HG03060 (cell line): ENCODE measurements at regions not wholly inside any gene's neighbourhood (a gene's known extent, or its start where the extent isn't known, plus 50 kb on each side); places are given as distances from the start of the nearest gene placed in this dataset.

Source experiments
- ATAC-seq: cut with Tn5 transposase; IDR thresholded peaks from one replicate; pipeline ENCODE4 v1.9.1; 2021; ENCODE audit warnings: low read depth, moderate number of reproducible peaks; ENCODE audit not compliant: unreplicated experiment

DNA sequence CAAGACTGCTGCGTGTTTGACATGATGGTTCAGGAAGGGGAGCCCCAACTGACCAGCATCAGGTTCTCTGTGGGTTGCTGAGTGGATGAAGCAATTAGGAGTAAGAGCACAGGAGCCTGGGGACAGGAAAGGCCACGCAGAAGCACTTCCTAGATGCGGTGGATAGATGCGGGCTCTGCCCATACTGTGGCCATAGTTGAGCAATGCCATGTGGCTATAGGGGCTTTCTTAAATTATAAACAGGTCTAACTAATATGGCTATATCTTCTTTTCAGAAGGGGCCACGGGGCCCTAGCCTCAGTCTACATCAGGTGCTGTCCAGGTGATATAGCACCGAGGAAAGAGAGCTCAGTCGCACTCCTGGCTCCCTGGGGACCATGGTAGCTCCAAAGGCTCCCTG lies 198.6 kb downstream of the GADD45G start:
- no peak for ATAC-seq

DNA sequence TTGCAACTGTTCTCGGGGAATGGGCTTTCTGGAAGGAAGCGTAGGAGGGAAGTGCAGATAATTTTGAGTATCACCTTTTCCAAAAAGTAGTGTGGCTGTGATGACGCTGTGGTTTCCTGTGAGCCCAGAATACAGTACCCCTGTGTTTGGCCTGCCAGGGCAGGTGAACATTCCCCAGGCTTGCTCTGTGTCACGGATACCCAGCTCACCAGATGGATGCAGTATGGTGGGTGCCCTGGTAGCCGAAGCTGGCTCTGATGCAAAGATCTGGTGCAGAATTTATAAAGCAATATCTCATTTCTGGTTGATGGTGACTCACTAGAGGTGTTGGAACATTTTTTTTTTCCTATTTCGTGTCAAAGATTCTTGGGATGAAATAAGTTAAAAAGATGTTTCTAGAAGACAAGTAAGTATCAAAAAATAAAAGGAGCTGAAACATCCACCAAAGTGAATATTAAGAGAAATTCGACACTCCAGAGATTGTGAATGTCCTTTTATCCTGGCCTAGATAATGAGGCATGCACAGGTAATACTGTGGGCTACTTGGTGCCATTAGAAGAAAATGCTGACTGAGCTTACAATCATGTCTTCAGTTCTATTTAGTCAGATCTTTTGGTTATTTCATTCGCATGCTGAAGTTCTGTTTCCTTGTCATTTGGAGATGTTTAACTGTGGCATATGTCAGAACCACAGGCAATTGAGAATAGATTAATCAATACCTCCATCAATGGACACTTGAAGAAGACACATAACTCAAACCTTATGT lies 200.1 kb downstream of the GADD45G start:
- no peak for ATAC-seq

DNA sequence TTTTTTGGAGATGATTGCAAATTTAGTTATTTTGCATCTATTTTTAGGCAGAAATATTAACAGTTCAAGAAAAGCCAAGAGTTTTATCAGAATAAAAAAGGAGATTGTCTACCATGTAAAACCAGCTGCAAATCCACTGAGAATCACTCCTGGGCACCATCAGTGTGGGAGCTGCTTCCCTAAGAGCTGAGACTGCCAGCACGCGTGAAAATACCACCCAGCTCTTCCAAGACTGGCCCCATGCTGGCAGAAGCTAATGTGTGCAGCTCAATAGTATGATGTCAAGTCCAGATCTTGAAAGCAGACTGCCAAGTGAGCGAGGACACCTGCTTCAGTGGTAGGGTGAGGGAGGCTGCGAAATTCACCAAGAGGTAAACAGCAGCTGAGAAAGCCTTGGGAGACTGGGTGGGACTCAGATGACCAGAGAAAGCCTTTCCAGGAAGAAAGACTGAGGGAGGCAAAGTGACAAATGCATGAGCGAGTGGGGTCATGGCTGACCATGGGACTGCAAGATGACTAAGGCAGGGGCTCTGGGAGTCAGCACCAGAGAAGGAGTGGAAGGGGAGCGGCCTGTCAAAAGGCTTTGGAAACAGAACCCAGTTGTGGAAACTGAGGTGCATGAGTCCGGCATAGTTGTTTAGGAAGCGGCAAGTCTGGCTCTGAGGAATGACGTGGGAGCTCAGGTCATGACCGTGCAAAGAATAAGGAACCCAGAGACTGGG lies 200.9 kb downstream of the GADD45G start:
- no peak for ATAC-seq

DNA sequence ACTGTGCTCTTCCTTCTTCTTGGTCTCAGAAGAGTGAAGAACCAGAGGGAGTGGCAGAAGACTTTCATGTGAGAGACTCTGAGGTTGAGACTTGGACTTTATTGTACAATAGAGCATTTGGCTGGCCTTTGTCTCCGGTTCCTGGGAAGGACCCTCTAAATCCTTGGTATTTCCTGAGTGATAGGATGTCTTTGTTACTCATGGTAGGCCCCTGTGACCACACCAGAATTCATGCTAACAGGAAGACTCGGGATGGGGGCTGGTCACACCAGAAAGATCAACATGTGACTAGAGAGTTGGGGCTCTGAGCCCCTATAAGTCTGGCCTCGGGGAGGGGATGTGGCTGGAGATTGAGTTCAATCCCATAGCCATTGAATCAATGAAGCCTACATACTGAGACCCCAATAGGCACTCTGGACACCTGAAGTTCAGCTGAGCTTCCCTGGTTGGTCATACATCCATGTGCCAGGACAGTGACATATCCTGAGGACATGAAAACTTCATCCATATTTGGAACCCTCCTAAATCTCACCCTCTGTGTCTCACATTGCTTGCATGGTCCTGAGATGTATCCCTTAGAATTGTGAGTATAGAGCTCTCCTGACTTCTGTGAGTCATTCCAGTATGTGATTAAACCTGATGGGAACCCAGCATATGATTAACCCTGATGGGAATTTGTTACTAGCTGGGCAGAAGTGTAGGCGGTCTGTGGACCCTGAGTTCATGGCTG lies 201.7 kb downstream of the GADD45G start:
- no peak for ATAC-seq

DNA sequence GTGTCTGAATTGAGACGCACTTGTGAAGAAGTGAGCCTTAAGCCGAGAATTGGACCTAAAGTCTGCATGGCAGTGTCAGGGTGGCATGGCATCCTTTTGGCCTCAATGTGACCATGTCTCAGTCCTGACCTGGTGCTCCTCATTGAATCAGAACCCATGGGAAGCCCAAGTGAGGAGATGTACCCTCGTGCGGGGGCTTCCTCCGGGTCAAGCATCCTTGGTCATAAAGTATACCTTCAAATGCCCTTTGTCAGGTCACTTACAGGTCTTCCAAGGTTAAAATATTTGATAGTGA lies 202.2 kb downstream of the GADD45G start:
- ATAC-seq, result no peak

DNA sequence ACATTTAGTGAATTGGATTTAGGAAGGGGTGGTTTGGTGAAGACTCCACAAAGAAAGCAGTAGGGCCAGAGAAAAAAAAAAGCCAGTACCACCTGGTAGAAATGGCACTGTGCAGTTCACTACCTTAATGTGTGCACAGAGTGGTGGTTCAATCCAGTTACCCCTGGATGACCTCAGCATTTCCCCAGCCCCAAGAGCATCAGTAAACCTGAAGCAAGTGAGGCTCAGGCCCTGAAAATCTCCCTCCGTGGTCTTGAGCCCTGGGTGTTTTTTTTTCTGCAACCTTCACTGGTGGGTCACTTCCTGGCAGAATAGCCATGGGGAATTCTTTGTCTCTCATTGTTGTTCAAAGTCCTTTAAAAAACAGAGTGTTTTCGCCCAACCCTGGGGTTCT lies 202.9 kb downstream of the GADD45G start:
- no peak for ATAC-seq

DNA sequence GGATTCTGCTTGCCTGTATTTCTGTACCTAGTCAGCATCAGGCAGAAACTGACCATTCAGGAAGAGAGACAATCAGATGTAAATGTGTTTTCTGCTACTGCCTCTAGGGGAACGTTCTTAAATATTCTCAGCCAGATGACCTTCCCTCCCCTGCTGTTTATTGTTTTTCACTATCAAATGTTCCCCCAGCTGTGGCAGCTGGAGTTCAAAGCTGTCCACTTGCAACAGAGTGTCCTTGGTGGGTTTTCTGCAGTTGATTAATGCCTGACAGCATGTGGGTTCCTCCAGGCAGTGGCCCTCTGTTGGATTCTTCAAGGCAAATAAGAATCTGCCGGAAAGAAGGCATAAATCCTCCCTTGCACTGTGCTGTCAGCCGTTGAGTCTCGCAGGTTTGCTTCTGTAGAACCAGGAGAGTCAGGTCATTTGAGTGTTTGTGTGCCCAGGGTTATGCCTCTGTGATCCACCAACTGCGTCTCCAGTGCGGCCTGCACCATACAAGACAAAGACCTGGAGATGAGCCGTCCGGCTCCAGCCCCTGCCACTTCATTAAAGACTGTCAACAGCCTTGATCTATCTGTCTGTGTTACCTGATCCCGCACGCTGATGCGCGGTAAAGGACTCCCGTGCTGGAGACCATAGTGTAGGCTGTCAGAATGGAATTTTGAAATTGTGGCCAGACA lies 203.4 kb downstream of the GADD45G start:
- no peak for ATAC-seq

DNA sequence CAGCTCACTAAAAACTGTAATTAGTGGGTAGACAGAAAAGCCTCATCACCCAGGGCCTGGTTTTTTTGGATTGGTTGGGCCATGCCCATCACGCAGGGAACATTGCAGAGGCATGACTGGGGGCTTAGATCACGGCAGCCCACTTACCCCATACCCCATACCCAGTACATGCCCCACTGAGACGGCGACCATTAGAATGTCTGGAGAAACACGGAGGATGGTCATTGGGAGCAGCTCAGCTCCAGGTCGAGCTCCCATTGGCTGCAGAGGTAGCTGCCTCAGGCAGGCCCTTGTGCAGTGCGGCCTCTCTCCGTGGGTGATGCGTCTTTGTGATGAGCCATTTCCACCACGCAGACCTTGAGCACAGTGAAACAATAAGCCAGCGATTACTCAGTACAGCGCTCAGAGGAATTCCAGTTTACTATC lies 204.0 kb downstream of the GADD45G start:
- ATAC-seq, result no peak

DNA sequence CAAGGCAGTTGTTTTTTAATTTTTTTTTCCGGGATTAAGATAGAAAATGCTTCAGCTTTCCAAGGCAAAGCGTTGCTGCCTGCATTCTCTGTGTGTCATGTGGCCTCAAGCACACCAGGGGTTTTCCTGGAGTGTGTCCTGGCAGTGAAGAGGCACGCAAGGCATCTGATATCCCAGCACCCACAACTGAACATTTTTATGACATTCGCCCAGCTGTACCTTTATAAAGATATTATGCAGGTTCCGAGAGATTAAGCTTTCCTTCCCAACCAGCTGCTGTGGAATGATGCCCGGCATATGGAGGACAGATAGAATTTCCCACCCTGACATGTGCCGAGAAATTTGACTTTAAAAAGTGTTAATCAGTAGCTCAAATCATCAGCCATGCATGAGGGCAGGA lies 205.6 kb downstream of the GADD45G start:
- ATAC-seq, result no peak

DNA sequence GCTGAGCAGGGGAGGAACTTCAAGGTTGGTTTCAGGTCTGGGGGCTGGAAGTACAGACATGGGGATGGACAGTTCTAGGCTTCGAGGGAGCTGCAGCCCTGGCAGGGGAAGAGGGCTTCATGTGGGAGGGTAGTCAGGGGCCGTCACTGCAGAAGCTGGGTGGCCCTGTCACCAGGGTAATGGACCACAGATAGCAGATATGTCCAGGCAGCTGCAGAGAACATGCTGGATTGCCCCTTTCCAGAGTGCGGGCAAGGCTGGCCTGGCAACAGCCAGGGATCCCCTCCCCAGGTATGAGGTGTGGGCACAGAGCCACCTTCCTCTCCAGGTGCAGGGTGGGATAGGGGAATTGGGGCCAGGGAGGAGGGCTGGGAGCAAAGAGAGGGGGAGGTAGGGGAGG lies 206.5 kb downstream of the GADD45G start:
- ATAC-seq, result no peak

DNA sequence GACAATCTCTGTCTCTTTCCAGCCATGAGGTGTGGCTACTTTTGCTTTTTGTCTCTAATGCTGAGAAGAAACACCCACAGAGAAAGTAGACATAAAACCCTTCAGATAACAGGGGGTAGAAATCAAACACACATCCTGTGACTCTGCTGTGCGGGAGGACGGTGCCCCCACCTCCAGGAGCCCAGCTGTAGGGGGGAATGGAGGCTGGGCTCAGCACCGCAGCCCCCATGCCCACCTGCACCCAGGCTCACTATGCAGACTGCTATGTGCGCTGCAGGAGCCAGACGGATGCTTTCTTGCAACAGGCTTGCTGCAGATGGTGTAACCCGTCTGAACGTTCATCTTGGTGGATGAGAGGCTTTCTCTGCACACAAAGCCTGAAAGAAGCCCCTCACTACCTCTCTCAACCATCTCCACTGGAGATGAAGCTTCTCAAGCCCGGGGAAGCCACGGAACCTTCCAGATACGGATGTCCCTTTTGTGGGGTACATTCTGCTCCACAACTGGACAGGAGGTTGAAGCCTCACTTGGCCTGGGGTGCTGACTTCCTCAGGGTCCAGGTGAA lies 207.2 kb downstream of the GADD45G start:
- ATAC-seq, result no peak

DNA sequence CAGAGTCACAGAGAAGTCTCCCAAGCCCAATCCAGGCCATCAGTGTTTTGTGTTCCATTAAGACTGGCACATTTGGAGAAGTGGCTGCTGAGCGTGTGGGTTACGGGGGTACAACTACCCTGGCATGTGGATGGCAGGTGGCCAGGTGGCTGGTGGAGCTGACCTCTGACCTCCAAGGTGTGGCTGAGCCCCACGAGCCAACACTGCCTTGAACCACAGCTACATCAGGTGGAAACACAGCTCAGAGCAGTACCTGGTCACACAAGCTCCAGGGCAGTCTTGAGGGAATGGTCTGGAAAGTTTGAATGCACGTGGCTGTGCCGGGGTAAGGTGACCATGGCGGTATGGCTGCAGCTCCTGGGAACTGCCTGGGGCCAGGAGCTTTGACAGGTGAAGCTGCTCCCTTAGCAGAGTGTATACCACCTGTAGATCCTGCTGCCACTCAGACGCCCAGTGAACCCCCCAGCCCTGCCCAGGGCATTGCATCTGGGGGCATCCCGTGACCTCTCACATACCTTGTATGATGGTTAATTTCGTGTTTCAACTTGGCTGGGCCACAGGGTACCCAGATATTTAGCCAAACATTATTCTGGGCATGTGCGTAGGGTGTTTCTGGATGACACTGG lies 207.9 kb downstream of the GADD45G start:
- ATAC-seq, result no peak

DNA sequence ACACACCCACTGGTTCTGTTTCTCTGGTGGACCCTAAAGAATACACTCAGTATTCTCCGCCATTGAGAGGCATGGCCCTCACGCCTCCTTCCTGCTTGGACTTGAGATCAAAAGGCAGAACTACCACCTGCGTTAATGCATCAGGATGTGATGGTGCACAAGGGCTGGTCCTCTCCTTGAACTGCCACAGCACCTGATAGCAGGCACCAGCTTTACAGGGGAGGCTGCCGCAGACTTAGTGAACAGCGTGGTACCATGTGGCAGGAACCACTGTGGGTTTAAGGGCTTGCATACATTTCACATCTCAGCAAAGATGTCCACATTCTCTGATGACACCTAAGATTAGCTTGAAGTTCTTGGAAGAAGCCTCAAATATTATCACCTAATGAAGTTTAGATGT lies 208.7 kb downstream of the GADD45G start:
- no peak for ATAC-seq

DNA sequence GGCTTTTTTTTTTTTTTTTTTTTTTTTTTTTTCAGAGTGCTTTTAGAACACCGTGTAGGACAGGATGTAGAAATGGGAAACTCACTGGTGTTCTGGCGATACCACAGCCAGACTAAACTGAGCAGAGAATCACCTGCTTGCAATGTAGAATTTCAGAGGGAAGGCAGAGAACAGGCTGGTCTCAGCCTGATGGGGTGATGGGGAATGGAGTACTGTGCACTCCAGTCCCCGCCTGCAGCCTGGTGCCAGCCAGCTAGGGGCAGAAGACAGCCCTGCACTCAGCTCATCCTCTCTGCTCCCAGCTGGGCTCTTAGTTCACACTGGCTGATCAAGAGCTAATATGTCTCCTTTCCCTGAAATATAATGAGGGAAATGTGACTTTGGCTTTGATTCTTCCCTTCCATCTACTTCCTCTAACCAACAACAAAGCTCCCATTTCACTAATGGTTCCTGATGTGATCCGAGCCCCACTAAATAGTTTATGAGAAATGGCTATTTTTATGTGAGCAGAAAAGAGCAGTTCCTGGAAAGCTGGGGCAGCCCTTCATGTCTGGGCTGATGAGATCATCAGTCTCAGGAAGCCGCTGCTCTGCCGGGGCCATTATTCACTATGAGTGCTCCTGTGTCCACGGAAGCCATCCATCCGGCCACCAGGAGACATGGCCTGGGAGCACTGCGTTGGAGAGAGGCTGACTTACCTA lies 209.7 kb downstream of the GADD45G start:
- no peak for ATAC-seq

DNA sequence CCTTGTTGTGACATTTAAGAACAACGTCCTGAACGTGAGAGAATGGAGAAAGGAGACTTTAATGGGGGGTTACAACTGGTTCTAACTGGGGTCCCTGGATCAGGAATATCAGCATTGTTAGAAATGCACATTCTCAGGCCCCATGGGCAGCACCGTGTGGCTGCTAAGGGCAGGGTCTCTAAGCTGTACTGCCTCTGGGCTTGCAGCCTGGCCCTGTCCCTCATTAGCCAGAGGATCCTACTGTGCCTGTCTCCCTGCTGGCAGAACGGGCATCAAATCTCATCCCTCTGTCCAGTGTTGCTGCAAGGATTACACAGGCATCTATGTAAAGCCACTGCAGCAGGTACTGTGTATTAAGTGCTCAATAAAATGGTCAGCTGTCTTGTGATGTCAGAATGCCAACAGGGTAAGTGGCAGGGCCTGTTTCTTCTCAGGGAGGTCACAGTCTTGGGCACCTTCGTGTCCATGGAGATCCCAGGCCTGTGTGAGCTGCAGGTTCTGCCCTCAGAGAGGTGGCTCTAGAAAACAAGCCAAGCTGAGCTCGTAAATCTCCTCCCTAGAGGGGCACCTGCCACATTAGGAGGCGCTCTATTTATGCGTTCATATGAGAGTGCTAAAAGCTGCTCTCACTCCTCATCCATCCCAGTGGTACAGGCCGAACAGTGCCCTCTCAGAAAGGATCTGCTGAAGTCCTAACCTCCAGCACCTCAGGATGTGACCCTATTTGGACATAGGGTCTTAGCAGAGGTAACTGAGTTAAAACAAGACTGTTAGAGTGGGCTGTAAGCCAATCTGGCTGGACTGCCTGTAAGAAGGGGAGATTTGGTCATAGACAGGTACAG lies 210.5 kb downstream of the GADD45G start:
- ATAC-seq, result peak; percentile 35

DNA sequence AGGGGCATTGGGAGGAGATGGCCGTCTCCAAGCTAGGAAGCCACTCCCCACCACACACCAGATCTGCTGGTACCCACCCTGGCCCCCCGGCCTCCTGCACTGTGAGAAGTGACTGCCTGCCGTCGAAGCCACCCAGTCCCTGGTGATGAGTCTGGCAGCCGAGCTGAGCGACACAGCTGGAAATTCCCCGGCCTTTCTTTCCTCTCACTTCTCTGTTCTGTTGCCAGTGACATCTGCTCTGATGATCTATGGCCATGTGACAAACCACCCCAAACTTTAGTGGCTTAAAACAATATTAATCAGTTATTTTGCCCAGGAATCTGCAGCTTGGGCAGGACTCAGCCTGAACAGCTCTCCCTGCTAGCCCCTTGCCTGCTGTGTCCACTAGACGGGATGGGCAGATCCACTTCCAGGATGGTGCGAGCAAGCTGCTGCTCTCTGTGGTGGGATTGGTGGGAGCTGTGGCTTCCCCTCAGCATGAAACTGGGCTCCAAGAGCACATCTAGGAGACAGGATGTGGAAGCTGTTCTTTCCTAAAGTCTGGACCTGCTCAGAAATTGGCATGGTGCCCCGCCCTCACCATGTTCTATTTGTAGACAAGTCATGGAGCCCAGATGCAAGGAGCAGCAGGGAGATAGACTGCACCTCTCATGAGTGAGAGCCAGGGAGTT lies 211.2 kb downstream of the GADD45G start:
- peak; percentile 72 for ATAC-seq

DNA sequence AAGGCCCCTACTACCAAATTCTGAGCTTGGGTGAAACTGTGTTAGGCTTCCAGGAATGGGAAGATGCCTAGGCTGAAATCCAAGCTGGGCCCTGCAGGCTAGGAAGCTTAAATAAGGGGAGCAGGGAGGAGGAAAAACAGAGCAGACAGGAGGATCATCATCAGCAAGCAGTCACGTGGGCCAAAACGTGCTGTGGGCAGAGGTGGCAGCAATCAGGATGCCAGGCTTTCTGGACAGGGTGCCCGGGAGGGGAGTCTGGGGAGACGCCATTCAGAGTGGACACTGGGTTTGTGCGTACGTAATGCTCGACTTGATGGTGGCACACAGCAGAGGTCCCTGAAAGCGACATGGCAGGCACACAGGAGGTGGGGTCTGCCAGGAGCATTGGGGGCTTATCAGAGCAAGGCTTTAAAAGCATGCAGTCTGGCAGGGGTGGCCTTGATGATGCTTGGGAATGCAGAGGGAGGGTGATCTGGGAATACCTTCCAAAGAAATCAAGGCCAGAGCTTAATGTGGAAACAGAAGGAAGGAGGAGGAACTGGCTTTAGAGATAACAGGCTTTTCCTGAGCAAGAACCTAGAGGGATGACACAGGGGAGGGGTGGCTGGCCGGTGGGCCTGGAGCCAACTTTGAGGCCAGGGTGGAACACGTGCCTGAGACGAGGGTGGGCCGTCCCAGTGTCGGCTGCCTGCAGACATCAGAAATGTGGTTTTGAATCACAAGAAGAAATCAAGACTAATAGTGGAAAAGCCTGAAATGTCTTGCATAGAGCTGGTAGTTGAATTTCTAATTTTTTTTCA lies 212.5 kb downstream of the GADD45G start:
- no peak for ATAC-seq

DNA sequence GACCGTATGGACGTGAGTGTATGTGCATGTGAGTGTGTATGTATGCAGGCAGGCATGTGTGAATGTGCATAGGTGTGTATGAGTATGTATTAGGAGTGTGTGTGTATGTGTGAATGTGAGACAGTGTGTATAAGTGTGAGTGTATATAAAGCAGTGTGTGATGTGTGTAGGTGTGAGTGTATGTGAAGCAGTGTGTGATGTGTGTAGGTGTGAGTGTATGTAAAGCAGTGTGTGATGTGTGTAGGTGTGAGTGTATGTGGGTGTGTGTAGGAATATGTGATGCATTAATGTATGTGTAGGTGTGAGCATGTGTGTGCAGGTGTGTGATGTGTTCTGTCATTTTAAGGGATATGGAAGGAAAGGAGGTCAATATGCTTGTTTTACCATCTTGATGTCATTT lies 215.5 kb downstream of the GADD45G start:
- ATAC-seq, result no peak
